RWPE1 (cell line): ENCODE measurements at regions not wholly inside any gene's neighbourhood (a gene's known extent, or its start where the extent isn't known, plus 50 kb on each side); places are given as distances from the start of the nearest gene placed in this dataset.
"Not testable (repeated sequence)": the region's sequence is repeated elsewhere in the genome, so short reads cannot be mapped to it uniquely, and the experiment has no call there.

Experiments
- CTCF ChIA-PET: fragments of 350-600 bp; sonication (Branson Sonifier 250); formaldehyde crosslinking; extraction: SDS; loops from one replicate; lab custom pipeline; 2021; lab: Yijun Ruan, JAX
- POLR2A ChIA-PET: fragments of 400-600 bp; formaldehyde crosslinking; extraction: SDS; loops from one replicate; lab custom pipeline; 2020; ENCODE audit warnings: antibody characterized with exemption; ENCODE audit not compliant: low non-redundant PET; lab: Yijun Ruan, JAX
- DNase-seq: peaks from one replicate; pipeline ENCODE4 v3.0.0; 2012; ENCODE audit warnings: low spot score
- H3K27ac ChIP-seq: fragments of 450-650 bp; 2 replicates; pipeline ENCODE4 v1.5.1; 2017
- TF ChIP-seq, protein P1 (sequence below): fragments of 450-650 bp; conservative IDR thresholded peaks from 2 replicates; pipeline ENCODE4 v1.5.1; 2017; ENCODE audit warnings: low read depth, mild to moderate bottlenecking

DNA sequence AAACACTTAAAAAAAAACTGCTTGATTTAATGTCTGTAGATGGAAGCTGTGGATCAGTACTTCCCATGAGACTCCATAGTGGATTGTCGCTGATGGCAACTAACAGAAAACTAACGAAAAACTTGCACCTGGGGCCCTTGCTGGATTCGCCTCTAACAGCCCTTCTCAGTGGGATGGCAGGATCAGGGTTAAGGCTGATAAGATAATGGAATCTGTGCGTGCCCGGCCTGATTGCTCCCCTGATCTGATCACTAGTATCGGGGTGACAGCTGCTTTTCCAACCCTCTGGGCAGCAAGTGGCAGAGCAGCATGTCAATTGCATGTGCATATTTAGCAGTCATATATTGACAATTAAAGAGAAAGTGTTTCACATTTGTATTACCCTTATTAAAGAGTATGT is 185.8 kb upstream of the ELAVL2 start:
- DNase-seq: no peak
- CTCF ChIA-PET: no interaction called here
- POLR2A ChIA-PET: no interaction called here
- H3K27ac ChIP-seq: no peak overlapping the region
- TF ChIP-seq, protein P1, sequence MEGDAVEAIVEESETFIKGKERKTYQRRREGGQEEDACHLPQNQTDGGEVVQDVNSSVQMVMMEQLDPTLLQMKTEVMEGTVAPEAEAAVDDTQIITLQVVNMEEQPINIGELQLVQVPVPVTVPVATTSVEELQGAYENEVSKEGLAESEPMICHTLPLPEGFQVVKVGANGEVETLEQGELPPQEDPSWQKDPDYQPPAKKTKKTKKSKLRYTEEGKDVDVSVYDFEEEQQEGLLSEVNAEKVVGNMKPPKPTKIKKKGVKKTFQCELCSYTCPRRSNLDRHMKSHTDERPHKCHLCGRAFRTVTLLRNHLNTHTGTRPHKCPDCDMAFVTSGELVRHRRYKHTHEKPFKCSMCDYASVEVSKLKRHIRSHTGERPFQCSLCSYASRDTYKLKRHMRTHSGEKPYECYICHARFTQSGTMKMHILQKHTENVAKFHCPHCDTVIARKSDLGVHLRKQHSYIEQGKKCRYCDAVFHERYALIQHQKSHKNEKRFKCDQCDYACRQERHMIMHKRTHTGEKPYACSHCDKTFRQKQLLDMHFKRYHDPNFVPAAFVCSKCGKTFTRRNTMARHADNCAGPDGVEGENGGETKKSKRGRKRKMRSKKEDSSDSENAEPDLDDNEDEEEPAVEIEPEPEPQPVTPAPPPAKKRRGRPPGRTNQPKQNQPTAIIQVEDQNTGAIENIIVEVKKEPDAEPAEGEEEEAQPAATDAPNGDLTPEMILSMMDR: no peak

GRCh38 chr9:24011009-24011717 is 185.1 kb upstream of the ELAVL2 start:
- no peak overlapping the region for H3K27ac ChIP-seq
- TF ChIP-seq, protein P1: no peak
- ChIA-PET POLR2A (no interaction called here), CTCF (no interaction called here)
- no peak for DNase-seq

DNA sequence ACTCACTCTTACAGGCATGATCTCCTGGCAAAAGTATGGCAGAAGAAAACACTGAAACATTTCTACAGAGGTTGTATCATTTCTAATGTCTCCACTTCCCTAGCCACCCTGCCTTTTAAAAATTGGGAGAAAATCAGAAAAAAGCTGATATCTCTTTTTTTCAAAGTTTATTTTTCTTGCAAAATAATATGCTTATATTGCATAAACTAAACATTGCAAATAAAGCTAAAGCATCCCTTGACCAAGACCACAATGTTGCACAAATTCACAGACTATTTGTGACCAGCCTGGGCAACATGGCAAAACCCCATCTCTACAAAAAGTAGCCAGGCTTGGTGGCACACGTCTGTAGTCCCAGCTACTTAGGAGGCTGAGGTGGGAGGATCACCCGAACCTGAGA is 183.3 kb upstream of the ELAVL2 start:
- DNase-seq: no peak
- ChIA-PET POLR2A (no interaction called here), CTCF (no interaction called here)
- TF ChIP-seq, protein P1: no peak
- no peak overlapping the region for H3K27ac ChIP-seq

DNA sequence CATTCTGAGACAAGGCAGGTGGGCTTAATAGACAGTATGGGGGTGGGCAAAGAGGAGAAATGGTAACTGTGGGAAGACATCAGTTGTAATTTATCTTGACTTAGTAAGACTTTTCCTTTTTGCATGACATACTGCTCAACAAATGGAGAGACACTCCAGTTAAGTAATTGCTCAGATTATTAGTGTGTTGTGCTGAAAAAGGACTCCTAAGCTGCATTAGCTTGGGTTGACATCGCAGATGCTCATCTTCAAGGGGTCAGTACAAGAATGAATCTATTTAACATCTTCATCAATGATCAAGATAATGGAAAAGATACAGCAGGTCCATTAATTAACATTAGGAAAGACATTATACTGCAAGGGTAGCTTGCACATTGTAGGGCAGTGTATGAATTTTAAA is 181.1 kb upstream of the ELAVL2 start:
- H3K27ac ChIP-seq: no peak overlapping the region
- ChIA-PET CTCF (no interaction called here), POLR2A (no interaction called here)
- no peak for DNase-seq
- TF ChIP-seq, protein P1: no peak

DNA sequence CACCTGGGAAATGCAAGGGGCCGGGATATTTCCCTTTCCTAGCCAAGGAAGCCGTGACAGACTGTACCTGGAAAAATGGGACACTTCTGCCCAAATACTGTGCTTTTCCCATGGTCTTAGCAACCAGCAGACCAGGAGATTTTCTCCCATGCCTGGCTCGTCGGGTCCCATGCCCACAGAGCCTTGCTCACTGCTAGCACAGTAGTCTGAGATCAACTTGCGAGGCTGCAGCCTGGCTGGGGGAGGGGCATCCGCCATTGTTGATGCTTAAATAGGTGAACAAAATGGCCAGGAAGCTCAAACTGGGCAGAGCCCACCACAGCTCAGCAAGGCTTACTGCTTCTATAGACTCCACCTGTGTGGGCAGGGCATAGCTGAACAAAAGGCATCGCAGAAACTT is 165.8 kb upstream of the ELAVL2 start:
- CTCF ChIA-PET, H3K27ac ChIP-seq, DNase-seq, POLR2A ChIA-PET: not testable (repeated sequence)

GRCh38 chr9:23979491-23979890 is 153.5 kb upstream of the ELAVL2 start:
- ChIA-PET POLR2A (no interaction called here), CTCF (no interaction called here)
- no peak overlapping the region for H3K27ac ChIP-seq
- DNase-seq: no peak
- TF ChIP-seq, protein P1: no peak

DNA sequence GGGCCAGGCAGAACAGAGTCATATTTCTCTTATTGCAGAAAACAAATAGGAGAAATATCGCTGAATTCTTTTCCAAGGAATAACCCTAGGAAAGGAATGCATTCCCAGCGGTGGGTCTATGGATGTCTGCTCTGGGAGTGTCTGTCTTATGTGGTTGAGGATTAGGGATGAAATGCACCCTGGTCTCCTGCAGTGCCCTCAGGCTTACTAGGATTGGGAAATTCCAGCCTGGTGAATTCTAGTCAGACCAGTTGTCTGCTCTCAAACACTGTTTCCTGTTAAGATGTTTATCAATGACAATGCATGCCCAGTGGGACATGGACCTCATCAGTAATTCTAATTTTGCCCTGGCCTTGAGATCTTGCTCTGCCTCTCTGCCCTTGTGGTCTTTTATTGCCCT is 136.1 kb upstream of the ELAVL2 start:
- no peak for DNase-seq
- CTCF ChIA-PET: no interaction called here
- POLR2A ChIA-PET: no interaction called here
- TF ChIP-seq, protein P1: no peak
- H3K27ac ChIP-seq: no peak overlapping the region
